Kidney (tissue), 13 donors: ENCODE measurements at regions not wholly inside any gene's neighbourhood (a gene's known extent, or its start where the extent isn't known, plus 50 kb on each side); places are given as distances from the start of the nearest gene placed in this dataset.

Experiments used
- DNase-seq, 5 donors: peaks; one replicate each; pipeline ENCODE4 v3.0.0-alpha.2; 2013 to 2020
- FAIRE-seq: peaks from 2 replicates; lab custom pipeline; 2012; peaks lifted over from hg19 to GRCh38; lab: Jason Lieb, UNC
- H3K27ac ChIP-seq, 2 donors: one replicate each; pipeline ENCODE4 v1.7.0; 2013; ENCODE audit warnings: low read depth in 2 of 2, low read length in 2 of 2, inconsistent platforms in 1 of 2
- H3K27me3 ChIP-seq: one replicate; pipeline ENCODE4 v1.7.1; 2013; ENCODE audit warnings: low read length, inconsistent platforms; ENCODE audit not compliant: control insufficient read depth, insufficient read depth
- H3K36me3 ChIP-seq, 3 donors: one replicate each; pipeline versions ENCODE4 v1.7.0 to v1.7.1; 2013; ENCODE audit warnings: low read length in 3 of 3, control low read depth in 1 of 3, inconsistent platforms in 1 of 3; ENCODE audit not compliant: insufficient read depth in 3 of 3, control insufficient read depth in 2 of 3
- H3K4me1 ChIP-seq, 3 donors: one replicate each; pipeline versions ENCODE4 v1.7.0 to v1.7.1; 2013; ENCODE audit warnings: low read length in 3 of 3, inconsistent platforms in 1 of 3, low read depth in 1 of 3; ENCODE audit not compliant: control insufficient read depth in 2 of 3, insufficient read depth in 2 of 3
- H3K4me3 ChIP-seq, 3 donors: one replicate each; pipeline versions ENCODE4 v1.7.0 to v1.8.1; 2013; ENCODE audit warnings: low read length in 3 of 3, control low read depth in 1 of 3, inconsistent platforms in 1 of 3
- H3K9ac ChIP-seq, 3 donors: one replicate each; pipeline versions ENCODE4 v1.7.0 to v1.7.1; 2013; ENCODE audit warnings: low read length in 3 of 3, control low read depth in 1 of 3, inconsistent platforms in 1 of 3
- H3K9me3 ChIP-seq, 3 donors: one replicate each; pipeline versions ENCODE4 v1.7.0 to v1.7.1; 2013; ENCODE audit warnings: low read length in 3 of 3, control low read depth in 1 of 3, inconsistent platforms in 1 of 3; ENCODE audit not compliant: control insufficient read depth in 2 of 3, insufficient read depth in 1 of 3
- CTCF ChIP-seq: IDR thresholded peaks from 3 replicates; pipeline ENCODE4 v1.5.1; 2012; ENCODE audit warnings: mild to moderate bottlenecking, moderate library complexity, borderline replicate concordance; ENCODE audit not compliant: insufficient read depth; ENCODE audit errors: extremely low read depth
- intact Hi-C: fragments of 100-400 bp; cut with DNase I; formaldehyde crosslinking; loops from one replicate; pipeline ENCODE4 v1.11.1; 2022
- donor health status: control.
- donor health status: control.
- donor health status: control.
- donor health status: control.
- donor health status: control.
- donor health status: DM: yes; HTN: yes; CAD: no.
- donor health status: Normal renal cell carcinoma (clear cell type).

DNA sequence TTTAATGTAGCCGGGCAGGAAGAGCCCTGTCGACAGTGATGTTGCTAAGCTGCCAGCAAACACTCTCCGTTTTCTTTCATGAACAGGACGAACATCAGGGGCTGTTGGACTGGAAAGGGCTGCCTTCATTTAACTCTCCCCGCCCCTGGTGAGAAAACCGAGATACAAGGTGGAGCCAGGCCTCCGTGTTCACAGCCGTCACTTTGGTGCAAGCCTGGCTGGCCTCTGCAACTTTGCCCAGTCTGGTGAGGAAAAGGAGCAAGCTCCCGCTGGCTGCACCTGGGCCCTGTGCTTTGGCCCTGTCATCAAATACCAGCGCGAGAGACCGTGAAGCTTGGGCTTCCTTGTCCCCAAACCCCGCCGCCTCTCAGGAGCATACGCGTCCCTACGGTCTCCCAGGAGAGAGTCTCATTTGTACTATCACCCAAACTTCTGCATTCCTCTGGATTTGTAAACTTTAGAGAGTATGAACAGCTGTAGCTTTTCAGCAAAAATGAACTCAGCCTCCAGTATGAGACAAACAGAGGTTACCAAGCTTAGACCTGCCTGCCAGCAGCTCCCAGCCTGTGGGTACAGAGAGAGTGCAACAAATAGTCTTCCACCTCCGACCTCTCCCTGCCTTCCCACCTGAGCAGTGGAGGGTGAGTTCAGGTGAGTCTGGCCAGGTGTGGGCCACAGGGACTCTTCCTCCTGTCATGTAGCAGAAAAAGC, 445.3 kb upstream of the MGMT start:
- no peak overlapping the region for H3K9ac ChIP-seq
- H3K4me1 ChIP-seq = peaks cover 0 to 12% (median 2%) of the 10 kb centered on the region in 3 donors
- H3K9me3 ChIP-seq = no peaks in the 10 kb centered on the region
- no peak overlapping the region for H3K4me3 ChIP-seq
- H3K36me3 ChIP-seq = no peaks in the 10 kb centered on the region
- intact Hi-C loops = no loop called here
- DNase-seq (peak in 4 of 5 donors; percentile 84 to 92 (median 90)), FAIRE-seq (no peak)
- H3K27ac ChIP-seq = no peak overlapping the region
- TF ChIP-seq CTCF = no peak
- H3K27me3 ChIP-seq = no peaks in the 10 kb centered on the region

DNA sequence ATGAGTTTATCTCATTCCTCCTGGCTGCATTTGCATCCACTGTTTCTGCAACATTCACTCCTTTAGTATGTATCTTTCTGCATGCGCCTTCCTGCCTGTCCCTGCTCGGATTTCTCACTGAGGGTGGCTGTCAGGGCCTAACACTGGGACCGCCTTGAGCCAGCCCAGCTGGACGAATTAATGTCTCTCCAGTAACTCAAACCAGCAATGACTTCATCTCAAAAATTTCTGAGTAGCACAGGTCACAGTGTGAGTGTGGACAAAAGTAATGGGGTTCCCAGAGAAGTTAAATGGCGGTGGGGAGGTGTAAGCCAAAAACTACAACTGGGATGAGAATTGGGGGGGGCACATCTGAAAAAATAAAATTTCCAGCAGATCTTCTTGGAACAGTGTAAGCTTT, 444.0 kb upstream of the MGMT start:
- no peak overlapping the region for H3K27ac ChIP-seq
- no peaks in the 10 kb centered on the region for H3K36me3 ChIP-seq
- DNase-seq = peak; percentile 85 to 95 (median 93)
- H3K4me3 ChIP-seq = no peak overlapping the region
- FAIRE-seq = no peak
- no peaks in the 10 kb centered on the region for H3K9me3 ChIP-seq
- peaks cover 0 to 12% (median 2%) of the 10 kb centered on the region in 3 donors for H3K4me1 ChIP-seq
- intact Hi-C loops = no loop called here
- no peak for TF ChIP-seq CTCF
- H3K9ac ChIP-seq = no peak overlapping the region
- no peaks in the 10 kb centered on the region for H3K27me3 ChIP-seq

DNA sequence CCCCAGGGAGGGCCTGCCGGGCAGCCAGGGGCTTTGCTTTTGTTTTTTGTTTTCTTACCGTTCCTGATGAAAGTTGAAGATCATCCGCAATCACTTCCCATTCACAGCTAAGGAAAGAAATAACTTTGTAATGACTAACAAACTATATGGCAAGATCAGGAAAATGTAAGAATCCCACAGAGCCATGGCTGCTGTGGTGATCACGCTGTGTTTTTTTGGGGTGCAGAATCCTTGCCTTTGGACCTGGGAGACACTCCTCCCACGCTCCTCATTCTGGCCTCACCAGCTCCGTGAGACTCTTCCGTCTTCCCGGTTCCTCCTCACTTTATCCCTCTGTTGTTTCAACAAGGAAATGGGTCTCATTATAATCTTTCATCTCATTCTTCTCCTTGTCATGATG, 443.0 kb upstream of the MGMT start:
- no peaks in the 10 kb centered on the region for H3K36me3 ChIP-seq
- H3K9ac ChIP-seq = no peak overlapping the region
- no peak overlapping the region for H3K27ac ChIP-seq
- DNase-seq = no peak
- H3K4me1 ChIP-seq = peaks cover 0 to 12% (median 2%) of the 10 kb centered on the region in 3 donors
- no peaks in the 10 kb centered on the region for H3K9me3 ChIP-seq
- intact Hi-C loops = no loop called here
- H3K4me3 ChIP-seq = no peak overlapping the region
- TF ChIP-seq CTCF = no peak
- FAIRE-seq = no peak
- peaks cover 2% of the 10 kb centered on the region for H3K27me3 ChIP-seq
